DMS53 (cell line): ENCODE measurements at regions not wholly inside any gene's neighbourhood (a gene's known extent, or its start where the extent isn't known, plus 50 kb on each side); places are given as distances from the start of the nearest gene placed in this dataset.

ENCODE experiments used
- DNase-seq: peaks from one replicate; lab custom pipeline; 2025; lab: John Stamatoyannopoulos, UW

GRCh38 chr18:61616111-61616610, 276.6 kb downstream of the RNF152 start:
- no peak for DNase-seq

GRCh38 chr18:61612517-61612916, 279.3 kb downstream of the CDH20 start:
- no peak for DNase-seq

DNA sequence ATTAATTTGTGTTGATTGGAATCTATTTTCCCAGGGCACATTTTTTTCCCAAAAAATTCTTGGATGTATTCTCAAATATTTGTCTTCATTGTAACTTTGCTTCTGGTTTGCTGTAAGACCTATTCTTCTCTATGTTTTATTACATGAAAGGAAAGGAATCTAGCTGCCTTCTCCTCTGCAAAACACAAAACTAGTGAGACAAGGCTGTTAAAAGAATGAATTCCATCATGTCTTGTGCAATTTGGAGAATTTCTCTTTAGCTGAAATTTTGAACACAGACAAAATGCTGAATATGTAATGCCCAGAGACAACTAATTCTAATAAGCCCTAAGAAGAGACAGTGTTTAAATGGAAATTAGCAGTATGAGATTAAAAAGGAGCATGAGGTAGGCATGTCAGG, 275.9 kb downstream of the CDH20 start:
- DNase-seq, result no peak

- DNase-seq, result no peak
These were observed 275.1 kb downstream of the CDH20 start for GRCh38 chr18:61608316-61608715.

GRCh38 chr18:61607867-61608266, 274.6 kb downstream of the CDH20 start:
- DNase-seq, result no peak

DNA sequence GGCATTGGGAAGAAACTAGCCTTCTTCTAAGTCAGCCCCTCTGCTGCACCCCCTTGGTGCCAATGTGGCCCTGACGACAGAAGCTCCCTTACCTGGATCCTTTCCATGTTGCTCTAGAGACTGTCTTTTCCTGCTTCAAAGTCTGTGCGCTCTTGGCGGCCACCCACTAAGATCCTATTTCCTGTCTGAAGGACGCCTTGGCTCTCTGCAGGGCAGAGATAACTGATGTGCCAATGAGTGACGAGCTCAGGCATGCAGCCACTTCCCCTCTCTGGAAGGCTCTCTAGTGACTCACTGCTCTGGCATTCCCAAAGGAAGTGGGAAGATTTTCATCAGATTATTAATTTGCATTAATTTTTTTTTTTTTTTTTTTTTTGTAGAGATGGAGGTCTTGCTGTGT, 273.5 kb downstream of the CDH20 start:
- DNase-seq, result peak; percentile 54

DNA sequence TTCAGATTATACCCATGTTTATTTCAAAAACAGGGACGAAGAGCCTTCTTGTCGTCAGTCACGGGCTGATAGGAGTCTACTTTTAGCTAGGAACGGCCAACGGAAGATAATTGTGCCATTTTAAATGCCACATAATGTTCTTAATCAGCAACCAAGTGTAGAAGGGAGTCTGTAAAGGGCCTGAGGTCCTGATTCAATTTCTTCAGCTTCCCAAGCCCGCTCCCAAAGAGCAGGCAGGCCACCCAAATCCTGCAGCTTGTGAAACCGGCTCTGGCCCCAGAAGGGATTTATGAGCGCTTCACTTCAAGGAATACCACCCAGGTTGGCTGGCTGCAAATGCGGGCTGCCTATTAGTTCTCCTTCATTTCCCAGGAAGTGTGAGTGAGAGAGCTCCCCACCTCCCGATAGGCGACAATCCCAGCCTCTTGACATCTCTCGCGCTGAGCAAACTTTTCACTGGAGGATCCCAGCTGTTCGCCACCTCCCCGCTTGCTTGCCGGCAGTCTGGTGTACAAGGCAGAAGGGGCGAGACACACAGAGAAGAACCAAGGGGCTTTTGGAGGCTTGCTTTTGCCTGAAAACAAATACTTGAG, 272.9 kb downstream of the CDH20 start:
- no peak for DNase-seq

- DNase-seq, result no peak
These were observed 272.3 kb downstream of the CDH20 start for GRCh38 chr18:61605376-61606067.
